DMS79 (cell line): ENCODE measurements at regions not wholly inside any gene's neighbourhood (a gene's known extent, or its start where the extent isn't known, plus 50 kb on each side); places are given as distances from the start of the nearest gene placed in this dataset.
"Not testable (repeated sequence)": the region's sequence is repeated elsewhere in the genome, so short reads cannot be mapped to it uniquely, and the experiment has no call there.

Experiments
- DNase-seq: peaks from one replicate; lab custom pipeline; 2025; lab: John Stamatoyannopoulos, UW

DNA sequence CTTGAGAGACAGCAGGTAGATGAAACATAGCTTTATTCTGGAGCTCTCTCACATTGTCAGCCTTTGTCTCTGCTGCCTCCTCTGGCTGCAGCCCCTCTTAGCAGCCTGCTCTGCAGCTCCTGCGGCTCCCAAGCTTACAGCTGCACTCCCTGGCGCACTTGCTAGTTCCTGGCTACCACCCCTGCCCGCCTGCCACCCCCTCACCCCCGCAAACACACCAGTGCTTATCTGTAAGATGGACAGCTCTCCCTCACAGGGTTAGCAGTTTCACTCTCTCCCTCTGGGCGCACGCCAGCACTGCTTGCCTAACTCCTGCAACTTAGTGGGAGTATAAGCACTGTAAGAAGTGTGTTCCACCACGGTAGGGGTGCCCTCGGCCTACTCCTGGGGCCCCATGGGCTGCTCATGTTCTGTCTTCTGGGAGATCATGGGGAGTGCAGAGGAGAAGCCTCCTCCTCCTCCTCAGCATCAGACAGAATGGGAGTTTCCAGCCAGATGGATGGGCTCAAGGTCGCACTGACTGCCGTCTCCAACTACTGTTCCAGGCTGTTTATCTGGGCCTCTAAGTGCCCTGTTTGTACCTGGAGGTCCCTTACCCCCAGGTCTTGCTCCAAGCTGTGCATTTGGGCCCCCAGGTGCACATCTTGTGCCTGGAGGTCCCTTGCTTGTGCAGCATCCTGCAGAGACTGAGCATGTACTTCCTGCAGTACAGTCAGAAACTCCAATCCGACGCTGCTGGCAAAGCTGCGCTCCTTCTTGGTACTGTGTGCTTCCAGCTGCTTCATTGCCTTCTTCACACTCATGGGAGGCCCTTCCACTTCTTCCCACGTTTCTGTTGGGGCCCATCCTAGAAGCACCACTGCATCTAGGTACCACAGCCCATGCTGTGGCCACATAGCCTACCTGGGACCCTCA, 1388.1 kb downstream of the AMY1C start:
- no peak for DNase-seq

DNA sequence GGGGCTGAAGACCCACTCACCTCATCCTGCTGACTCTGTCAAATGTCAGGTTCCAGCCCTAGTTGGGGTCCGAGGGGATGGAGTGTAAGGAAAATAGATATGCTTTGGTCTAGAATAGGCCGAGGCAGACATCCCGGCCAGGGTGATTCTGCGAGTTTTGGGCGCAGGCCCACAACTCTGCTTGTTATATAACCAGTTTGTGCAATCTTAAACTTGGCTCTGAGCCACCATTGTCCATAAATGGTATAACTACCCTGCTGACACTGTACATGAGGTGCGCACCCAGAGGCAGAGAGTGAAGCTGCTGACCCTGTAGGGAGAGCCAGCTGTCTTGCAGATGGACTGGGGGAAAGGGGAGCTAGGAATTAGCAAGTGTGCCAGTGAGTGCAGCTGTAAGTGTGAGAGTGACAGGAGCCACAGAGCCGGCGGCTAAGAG, 1388.8 kb downstream of the AMY1C start:
- DNase-seq = no peak

DNA sequence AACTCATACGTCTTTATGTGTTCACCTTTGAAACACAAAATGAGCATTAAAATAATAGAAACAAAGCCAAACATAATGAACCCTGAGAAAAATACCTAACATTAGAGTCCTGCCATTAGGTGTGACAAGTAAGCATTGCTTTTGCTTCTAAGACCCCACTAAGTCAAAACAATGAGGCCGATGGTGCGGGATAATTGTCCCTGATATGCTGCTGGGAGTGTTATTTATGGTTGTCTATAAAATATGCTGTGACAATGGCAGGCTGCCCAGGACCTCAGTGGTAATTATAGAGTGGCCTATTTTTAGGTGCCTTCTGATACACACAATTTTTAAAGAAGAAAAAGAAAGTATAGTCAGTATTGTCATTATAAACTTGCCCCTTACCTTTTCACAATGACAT, 1423.1 kb downstream of the AMY1C start:
- DNase-seq = no peak

DNA sequence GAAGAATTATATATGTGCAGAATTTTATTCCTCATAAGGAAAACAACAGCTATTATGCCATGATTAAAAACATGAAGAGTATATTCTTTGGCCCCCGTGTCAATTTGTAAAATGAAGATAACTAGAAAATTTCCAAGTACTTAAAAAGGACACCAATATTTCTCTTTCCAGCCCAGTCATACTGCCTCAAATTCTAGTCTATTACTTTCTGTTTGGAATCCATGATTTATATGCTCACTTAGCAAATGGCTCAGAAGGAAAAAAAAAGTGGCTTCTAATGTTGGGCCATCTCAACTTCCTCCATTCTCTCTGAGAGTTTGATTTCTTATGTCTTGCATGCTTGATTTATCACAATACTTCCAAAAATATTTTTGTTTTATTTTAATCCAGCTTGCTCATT, 1431.1 kb downstream of the AMY1C start:
- no peak for DNase-seq

DNA sequence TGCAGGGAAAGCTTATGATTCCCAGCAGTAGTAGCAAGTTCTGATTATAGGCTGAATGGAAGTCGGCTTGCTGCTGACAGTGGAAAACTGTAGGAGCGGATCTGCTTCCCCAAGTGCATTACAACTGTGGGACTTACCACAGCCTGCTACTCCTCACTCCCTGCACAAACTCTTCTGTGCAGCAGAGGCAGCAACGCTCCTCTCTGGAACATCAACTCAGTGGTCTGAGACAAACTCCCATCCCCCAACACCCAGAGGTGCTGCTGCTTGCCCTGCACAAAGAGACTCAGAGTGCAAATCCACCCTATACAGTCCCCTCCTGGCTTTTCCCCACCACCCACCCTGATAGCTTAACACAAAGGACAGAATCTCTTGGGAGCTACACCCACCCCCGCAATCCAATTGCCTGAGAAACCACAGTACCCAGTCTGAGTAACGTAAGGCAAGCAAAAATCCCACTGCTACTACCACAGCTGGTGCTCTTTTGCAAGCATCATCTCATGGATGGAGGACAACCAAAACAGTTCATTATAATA, 1455.2 kb downstream of the AMY1C start:
- DNase-seq = no peak

DNA sequence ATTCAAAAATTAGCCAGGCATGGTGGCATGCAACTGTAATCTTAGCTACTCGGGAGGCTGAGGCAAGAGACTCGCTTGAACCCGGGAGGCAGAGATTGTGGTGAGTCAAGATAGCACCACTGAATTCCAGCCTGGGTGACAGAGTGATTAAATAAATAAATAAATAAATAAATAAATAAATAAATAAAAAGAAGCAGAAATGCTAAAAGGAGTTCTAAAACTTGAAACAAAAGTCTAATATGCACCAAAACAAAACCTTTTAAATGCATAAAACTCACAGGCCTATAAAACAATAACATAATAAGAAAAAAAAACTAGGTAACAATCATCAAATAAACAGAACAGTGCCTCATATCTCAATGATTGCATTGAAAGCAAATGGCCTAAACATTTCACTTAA, 1458.9 kb downstream of the AMY1C start:
- no peak for DNase-seq

DNA sequence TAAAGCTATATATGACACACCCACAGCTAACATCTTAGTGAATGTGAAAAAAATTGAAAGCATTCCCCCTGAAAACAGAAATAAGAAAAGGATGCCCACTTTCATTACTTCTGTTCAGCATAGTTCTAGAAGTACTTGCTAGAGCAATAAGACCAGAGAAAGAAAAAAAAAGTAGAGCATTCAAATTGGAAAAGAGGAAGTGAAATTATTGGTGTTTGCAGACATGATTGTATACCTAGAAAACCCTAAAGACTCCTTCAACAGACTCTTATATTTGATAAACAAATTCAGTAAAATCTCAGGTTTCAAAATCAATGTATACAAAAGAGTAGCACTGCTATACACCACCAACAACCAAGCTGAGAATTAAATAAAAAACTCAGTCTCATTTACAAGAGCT, 1461.0 kb downstream of the AMY1C start:
- no peak for DNase-seq

DNA sequence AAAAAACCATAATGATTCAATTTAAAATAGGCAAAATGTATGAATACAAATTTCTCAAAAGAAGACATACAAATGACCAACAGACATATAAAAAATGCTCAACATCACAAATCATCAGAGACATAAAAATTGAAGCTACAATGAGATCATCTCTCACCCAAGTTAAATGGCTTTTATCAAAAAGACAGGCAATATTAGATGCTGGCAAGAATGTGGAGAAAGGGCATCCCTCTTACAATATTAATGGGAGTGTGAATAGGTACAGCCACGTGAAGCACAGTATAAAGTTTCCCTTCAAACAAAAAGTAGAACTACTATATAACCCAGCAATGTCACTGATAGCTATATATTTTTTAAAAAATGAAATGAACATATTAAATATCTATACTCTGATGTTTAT, 1481.7 kb downstream of the AMY1C start:
- no peak for DNase-seq

DNA sequence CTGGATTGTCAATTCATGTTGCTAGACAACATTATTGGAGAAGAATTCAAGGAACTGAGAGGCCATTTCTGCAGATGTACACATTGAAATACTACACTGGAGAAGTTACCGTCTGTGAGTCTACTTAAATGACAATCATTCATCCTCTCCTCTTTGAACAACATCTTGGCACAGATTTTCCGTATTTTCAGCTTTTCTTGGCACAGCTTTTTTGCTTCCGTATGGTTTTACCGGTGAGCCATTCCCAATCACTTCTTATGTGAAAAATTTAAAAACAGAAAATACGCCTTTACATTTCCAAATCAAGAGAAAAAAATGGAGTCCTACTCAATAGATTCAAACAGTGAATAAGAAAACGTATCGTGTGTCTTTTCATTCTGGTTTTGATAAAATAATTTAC, 1493.7 kb downstream of the AMY1C start:
- no peak for DNase-seq

DNA sequence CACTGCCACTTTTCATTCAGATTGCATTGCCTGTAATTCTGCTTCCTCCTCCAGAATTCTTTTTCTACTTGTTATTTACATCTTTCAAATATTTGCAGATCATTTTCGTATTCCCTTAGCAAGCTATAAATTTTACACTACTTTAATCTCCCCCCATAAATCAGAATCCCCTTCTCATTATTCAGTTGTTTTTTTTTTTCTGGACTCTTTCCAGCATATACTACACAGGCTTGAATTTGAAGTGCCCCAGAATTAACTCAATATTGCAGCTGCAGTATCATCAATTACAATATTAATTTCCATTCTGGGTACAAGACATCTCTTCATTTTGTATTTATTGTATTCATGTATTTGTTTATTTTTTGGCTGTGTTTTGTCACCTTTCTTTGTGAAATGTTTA, 1494.3 kb downstream of the AMY1C start:
- no peak for DNase-seq

DNA sequence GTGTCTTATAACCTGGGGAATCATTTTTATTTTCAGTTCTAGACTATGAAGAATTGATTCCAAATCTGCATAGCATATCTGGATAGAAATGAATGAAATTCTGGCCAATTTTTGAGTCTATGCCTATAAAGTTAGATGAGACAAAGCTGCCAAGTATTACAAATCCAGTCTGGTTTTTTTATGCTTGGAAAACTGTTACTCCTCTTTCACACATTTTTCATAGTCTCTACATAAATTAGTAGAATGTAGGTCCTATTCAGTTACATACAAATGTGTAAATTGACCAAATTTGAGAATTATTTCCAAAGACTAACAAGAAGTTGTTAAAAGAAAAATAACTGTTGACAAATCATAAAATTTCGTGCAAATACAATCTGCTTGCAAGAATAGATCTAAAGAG, 1505.2 kb downstream of the AMY1C start:
- no peak for DNase-seq

DNA sequence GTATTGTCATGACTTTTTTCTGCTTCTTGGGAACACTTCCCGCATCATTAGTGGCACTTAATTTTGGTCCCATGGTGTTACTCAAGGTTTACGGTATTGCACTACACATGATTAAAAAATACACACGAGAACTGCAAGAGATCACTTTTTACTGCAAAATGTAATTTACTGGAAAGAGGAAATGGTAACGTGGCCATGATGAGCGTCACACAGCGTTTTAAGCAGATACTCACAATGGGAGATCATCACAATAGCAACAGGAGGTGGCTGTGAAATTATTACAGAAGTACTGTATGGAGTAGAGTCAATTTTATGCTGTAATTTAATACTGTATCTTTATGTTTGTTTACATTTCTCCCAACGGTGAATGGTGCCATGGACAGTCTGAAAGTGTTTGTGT, 1510.3 kb downstream of the AMY1C start:
- no peak for DNase-seq

DNA sequence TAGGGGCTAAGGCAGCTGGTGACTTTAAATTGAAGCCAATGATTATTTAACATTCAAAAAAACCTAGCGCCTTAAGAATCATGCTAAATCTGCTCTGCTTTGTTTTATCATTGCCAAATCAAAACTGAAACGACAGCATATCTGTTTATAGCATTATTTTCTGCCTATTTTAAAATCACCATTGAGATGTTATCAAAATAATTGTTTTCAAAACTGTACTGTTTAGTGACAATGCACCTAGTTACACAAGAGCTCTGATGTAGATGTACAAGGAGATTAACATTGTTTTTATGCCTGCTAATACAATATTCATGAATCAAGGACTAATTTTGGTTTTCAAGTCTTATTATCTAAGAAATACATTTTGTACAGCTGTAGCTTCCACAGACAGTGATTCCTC, 1521.3 kb downstream of the AMY1C start:
- no peak for DNase-seq

DNA sequence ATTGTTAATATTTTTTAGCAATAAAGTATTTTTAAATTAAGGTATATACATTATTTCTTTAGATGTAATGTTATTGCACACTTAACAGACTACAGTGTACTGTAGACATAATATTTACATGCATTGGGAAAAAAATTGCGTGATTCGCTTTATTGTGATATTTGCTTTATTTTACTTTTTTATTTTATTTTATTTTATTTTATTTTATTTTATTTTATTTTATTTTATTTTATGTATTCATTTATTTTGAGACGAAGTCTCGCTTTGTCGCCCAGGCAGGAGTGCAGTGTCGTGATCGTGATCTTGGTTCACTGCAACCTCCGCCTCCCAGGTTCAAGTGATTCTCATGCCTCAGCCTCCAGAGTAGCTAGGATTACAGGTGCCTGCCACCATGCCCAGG, 1522.7 kb downstream of the AMY1C start:
- not testable (repeated sequence) for DNase-seq

DNA sequence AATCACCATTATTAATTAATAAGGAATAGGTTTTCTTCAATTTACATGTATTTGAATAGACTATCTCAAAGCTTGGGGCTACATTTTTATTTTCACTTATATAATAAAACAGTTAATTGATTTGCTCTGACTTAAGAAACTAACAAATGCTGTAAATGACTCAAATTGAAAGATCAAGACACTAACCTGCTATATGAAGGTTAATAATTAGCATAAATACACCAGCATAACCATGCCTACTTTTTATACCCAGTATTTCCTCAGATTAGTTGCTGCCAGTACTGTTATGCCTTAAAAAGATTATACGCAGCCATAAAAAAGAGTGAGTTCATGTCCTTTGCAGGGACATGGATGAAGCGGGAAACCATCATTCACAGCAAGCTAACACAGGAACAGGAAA, 1545.1 kb downstream of the AMY1C start:
- DNase-seq = no peak

DNA sequence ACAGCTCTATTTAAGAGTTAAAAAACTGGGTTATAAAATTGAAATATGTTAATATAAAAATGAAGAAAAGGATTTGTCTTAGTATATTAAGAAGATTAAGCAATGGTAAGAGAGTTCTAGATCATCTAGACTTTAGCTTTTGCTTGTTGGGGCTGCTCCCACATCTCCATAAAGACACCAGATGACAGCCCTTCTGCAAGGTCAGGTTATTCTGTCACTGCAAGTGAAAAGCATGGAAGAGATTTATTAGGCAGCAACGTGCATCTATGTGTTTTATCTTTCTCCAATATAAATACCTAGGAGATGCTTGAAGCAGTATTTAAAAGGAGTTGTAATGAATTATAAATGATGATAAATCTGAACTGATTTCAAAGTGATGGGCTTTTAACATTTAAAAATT, 1560.4 kb downstream of the AMY1C start:
- no peak for DNase-seq

DNA sequence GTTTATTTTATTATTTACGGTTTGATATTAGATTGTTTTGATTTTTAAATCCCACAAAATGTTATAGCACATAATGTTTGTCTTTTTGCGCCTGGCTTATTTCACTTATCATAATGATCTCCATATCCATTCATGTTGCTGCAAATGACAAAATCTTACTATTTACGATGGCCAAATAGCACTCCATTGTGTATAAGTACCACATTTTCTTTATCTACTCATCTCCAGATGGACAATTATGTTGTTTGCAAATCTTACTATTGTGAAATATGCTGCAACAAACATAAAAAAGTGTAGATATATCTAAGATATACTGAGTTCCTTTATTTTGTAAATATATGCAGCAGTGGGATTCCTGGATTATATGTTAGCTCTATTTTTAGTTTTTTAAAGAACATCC, 1568.3 kb downstream of the AMY1C start:
- no peak for DNase-seq

DNA sequence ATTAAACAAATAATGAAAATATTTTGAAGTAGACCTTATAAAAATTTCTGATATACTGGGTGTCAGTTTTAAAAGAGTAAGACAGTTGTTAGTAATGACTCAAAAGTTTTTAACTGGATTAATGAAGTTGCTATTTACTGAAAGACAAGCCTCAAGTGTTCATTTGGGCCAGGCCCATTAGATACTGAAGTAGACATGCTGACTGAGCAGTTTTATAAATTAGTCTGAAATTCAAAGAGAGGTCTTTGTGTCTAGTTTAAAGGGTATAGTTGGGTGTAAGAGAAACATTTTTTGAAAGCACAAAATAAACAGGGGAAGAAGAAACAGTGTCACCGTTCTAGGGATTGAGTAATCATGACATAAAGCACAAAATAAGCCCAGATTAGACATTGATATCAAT, 1577.2 kb downstream of the AMY1C start:
- DNase-seq = no peak

DNA sequence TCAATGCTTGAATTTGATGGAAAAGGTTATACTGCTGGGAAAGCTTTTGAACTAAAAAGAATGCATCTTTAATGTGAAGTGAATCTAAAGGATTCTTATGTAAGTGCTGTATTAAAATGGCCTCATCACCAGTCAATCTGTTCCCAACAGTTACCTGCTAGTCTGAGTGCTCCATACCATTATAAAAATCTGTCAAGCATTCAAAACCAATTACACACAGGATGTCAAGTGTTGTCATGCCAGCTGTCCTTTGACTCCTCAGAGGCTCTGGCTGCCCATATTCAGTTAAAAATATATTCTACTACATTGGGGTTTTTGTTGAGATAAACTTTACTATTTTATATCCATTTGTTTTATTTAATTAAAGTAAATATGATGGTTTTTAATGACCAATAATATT, 1587.7 kb downstream of the AMY1C start:
- no peak for DNase-seq

DNA sequence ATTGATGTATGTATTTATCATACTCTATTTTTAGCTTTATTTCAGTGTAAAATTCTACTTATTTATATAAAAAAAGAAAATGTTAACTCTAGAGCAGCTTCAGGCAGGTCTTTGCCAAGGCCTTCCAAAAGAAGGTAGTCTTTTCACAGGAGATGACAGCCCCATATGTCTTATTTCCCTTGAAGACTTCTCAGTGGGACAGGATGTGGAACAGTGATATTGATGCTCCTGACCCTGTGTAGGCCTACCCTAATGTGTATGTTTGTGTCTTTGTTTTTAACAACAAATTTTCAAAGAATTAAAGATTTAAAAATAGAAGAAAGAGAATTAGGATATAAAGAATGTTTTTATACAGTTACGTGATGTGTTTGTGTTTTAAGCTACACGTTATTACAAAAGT, 1593.6 kb downstream of the AMY1C start:
- DNase-seq = no peak

DNA sequence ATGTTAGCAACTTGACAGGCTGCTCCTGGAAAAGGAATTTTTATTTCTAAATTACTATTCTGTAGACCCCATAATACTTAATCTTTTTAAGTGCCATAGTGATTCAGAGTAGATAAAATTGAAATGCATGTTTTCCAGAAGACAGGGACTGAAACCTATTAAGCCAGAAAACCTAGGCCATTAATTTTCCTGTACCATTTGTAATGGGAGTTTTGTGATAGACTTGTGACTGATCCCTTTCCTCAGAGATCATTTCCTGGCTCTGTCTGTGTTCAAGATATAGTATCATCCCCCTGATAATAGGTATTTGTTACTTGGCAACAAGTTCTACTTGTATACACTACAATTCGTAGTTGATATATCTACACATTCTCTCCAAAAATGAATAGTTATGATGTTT, 1609.8 kb downstream of the AMY1C start:
- DNase-seq = no peak

DNA sequence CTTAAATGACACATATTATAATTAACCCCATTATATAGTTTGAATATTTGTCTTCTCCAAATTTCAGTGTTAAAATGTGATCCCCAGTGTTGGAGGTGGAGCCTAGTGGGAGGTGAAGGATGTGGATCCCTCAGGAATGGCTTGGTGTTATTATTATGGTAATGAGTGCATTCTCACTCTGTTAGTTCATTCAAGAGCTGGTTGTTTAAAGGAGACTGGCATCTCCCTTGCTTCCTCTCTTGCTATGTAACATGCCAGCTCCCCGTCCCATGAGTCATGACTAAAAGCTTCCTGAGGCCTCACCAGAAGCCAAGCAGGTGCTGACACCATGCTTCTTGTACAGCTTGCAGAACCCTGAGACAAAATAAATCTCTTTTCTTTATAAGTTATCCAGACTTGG, 1612.7 kb downstream of the AMY1C start:
- DNase-seq = no peak

DNA sequence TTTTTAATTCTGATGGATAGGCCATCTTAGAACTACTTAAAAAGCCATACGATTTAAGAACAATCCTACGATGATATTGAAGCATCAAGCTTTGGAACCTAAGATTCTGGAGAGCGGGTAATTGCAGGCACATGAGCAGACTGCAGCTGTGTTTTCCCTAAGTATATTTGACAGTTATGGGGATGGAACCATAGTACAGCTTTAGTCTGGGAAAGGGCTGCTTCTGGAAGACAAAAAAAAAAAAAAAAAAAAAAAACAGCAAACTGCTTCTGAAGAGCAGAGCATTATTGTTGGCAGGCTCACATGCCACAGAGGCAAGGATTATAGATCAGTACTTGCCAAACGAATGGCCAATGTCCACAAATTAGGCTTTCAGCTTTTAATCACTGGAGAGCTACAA, 1618.7 kb downstream of the AMY1C start:
- no peak for DNase-seq

DNA sequence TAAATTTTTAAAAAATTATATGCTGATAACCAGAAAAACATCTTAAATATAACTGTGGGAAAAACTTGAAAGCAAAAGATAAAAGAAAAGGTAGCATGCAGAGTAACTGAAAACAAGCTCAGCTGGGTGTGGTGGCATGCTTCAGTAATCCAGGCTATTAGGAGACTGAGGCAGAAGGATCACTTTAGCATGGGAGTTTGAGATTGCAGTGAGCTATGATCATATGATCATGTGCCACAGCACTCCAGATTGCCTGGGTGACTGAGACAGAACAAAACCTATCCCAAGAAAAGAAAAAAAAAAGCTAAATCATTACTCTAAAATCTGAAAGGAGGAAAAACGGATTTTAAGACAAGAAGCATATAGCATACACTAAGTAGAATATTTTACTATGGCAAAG, 1624.0 kb downstream of the AMY1C start:
- DNase-seq = no peak
